ENCODE measurements at regions not wholly inside any gene's neighbourhood (a gene's known extent, or its start where the extent isn't known, plus 50 kb on each side); places are given as distances from the start of the nearest gene placed in this dataset.
"Not testable (repeated sequence)": the region's sequence is repeated elsewhere in the genome, so short reads cannot be mapped to it uniquely, and the experiment has no call there.

DNA sequence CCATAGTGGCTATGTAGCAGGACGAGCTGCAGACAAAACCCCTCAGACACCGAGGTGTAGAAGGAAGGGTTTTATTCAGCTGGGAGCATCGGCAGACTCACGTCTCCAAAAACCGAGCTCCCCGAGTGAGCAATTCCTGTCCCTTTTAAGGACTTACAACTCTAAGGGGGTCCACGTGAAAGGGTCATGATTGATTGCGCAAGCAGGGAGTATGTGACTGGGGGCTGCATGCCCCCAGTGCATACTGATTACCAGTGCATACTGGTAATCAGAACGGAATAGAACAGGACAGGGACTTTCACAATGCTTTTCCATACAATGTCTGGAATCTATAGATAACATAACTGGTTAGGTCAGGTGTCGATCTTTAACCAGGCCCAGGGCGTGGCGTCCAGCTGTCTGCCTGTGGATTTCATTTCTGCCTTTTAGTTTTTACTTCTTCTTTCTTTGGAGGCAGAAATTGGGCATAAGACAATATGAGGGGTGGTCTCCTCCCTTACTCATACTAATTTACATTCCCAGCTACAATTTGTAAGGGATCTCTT lies 447.3 kb downstream of the OTOL1 start:
- H3K27me3 Mint-ChIP-seq; POLR2A ChIA-PET; H3K4me1 Mint-ChIP-seq; ATAC-seq; H3K36me3 Mint-ChIP-seq (ENCODE audit: low read depth); CTCF ChIA-PET; H3K27ac Mint-ChIP-seq; H3K4me3 Mint-ChIP-seq; intact Hi-C loops (cut with DNase I, micrococcal nuclease); DNase-seq: not testable (repeated sequence)
- H3K9me3 Mint-ChIP-seq (ENCODE audit: low read depth): peaks cover 10% of the 10 kb centered on the region

DNA sequence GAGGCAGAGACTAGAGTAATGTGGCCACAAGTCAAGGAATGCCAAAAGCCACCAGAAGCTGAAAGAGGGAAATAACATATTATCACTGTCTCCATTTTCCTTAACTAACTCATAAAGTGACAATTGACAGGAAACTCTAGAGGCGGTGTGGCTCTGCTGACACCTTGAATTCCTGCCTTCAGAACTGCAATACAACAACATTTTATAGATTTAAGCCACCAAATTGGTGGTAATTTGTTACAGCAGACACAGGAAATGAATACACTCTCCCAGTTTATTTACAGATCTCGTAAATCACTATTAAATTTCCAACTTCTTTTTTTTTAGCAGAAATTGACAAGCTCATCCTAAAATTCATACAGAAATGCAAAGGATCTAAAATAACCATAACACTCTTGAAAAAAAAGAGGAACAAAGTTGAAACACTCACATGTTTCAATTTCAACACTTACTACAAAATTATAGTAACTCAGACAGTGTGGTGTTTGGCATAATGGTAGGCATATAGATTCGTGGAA lies 449.9 kb downstream of the OTOL1 start:
- ATAC-seq (no peak), DNase-seq (no peak)
- POLR2A ChIA-PET: no interaction called here
- intact Hi-C loops (cut with DNase I, micrococcal nuclease): no loop called here
- Mint-ChIP-seq H3K27ac (no peak overlapping the region), H3K9me3 (ENCODE audit: low read depth) (peaks cover 8% of the 10 kb centered on the region), H3K4me1 (no peaks in the 10 kb centered on the region), H3K4me3 (no peak overlapping the region), H3K36me3 (ENCODE audit: low read depth) (no peaks in the 10 kb centered on the region), H3K27me3 (no peaks in the 10 kb centered on the region)
- CTCF ChIA-PET: no interaction called here

DNA sequence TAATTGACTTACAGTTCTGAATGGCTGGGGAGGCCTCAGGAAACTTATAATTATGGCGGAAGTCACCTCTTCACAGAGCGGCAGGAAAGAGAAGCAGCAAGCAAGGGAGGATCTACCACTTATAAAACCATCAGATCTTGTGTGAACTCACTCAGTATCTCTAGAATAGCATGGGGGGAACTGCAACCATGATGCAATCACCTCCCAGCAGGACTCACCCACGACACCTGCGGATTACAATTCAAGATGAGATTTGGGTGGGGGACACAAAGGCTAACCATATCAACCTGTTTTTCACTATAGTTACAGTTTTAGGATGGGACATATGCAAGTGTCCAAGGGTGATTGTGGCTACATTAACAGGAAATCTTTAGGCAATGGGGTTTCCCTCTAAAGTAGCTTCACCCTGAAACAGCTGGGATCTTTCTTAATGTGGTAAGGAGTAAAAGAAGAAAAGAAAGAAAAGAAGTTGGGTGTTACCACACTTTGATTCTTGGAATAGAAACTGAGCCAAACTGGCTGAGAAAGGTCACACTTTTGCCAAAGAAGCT lies 453.8 kb downstream of the OTOL1 start:
- ATAC-seq (no peak), DNase-seq (no peak)
- Mint-ChIP-seq H3K27ac (no peak overlapping the region), H3K4me3 (no peak overlapping the region), H3K9me3 (ENCODE audit: low read depth) (peaks cover 6% of the 10 kb centered on the region), H3K36me3 (ENCODE audit: low read depth) (no peaks in the 10 kb centered on the region), H3K4me1 (no peaks in the 10 kb centered on the region), H3K27me3 (no peaks in the 10 kb centered on the region)
- ChIA-PET POLR2A (no interaction called here), CTCF (no interaction called here)
- intact Hi-C loops (cut with DNase I, micrococcal nuclease): no loop called here

DNA sequence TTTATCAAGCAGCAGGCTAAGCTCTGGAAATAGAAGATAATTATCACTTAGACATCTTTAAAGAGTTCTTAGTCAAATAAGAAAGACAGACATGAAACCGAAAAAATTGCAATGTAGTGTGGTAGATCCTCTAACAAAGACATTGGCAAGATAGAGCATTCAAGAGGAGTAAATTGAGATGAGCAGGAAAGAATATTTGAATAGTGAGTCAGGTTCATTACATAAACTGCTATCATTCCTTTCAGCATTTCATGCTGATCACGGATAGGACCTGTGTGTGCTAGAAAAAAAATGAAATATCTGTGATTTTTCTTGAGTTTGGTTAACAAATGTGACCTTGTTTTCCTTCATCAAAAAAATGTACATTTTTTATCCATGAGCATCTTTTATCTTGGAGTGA lies 460.9 kb downstream of the OTOL1 start:
- intact Hi-C loops (cut with DNase I, micrococcal nuclease): no loop called here
- Mint-ChIP-seq H3K4me1 (no peaks in the 10 kb centered on the region), H3K27ac (no peak overlapping the region), H3K9me3 (ENCODE audit: low read depth) (no peaks in the 10 kb centered on the region), H3K36me3 (ENCODE audit: low read depth) (no peaks in the 10 kb centered on the region), H3K27me3 (no peaks in the 10 kb centered on the region), H3K4me3 (no peak overlapping the region)
- ChIA-PET CTCF (no interaction called here), POLR2A (no interaction called here)
- DNase-seq (no peak), ATAC-seq (no peak)

DNA sequence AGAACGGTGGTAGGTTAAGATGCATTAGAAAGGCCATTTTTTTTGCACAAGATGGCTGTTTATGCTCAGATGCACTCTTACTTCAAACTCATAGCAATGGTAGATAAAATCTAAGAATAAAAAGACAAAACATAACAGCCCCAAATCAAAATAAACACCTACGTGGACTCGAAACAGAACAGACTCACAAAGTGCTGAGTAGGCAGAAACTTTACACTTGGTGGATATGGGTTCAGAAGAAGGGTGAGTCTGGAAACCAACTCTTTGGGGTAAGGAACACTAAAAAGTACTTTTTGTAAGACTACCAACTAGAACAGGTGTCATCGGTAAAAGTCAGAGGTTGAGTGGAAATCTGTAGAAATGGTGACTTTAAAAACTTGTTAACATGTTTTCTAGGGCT lies 468.2 kb downstream of the OTOL1 start:
- DNase-seq (no peak), ATAC-seq (no peak)
- H3K4me1 Mint-ChIP-seq: no peaks in the 10 kb centered on the region
- H3K27me3 Mint-ChIP-seq: no peaks in the 10 kb centered on the region
- H3K27ac Mint-ChIP-seq: no peak overlapping the region
- no peaks in the 10 kb centered on the region for H3K36me3 Mint-ChIP-seq (ENCODE audit: low read depth)
- H3K9me3 Mint-ChIP-seq (ENCODE audit: low read depth): no peaks in the 10 kb centered on the region
- POLR2A ChIA-PET: no interaction called here
- no peak overlapping the region for H3K4me3 Mint-ChIP-seq
- CTCF ChIA-PET: no interaction called here
- intact Hi-C loops (cut with DNase I, micrococcal nuclease): no loop called here

DNA sequence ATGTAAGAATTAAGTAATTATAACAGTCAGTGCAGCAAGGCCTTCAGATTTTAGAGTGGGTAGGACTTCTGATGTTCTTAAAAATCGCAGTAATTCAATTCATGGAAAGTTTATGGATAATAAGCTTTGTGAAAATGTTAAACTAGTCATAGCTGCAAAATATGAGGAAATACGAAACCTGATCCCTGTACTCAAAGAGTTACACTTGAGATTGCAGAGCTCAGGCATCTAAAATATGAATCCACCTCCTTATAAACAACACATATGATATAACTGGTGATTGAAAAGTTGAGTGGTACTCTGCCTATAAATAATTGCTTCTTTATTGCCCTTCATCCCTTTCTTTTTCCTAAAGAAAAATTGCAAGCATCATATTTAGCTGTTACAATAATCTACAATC lies 473.3 kb downstream of the OTOL1 start:
- no peaks in the 10 kb centered on the region for H3K36me3 Mint-ChIP-seq (ENCODE audit: low read depth)
- H3K4me3 Mint-ChIP-seq: no peak overlapping the region
- no peak for DNase-seq
- ChIA-PET CTCF (no interaction called here), POLR2A (no interaction called here)
- no peaks in the 10 kb centered on the region for H3K27me3 Mint-ChIP-seq
- no peaks in the 10 kb centered on the region for H3K4me1 Mint-ChIP-seq
- ATAC-seq: no peak
- intact Hi-C loops (cut with DNase I, micrococcal nuclease): no loop called here
- no peak overlapping the region for H3K27ac Mint-ChIP-seq
- peaks cover 2% of the 10 kb centered on the region for H3K9me3 Mint-ChIP-seq (ENCODE audit: low read depth)

GRCh38 chr3:161975201-161975600 lies 478.6 kb downstream of the OTOL1 start:
- ChIA-PET POLR2A (no interaction called here), CTCF (interaction anchor here (0.6 kb wide), 1 partner anchor 215 kb away, joined by 3 read pairs; no protein-coding TSS in a partner anchor)
- Mint-ChIP-seq H3K4me3 (no peak overlapping the region), H3K4me1 (no peaks in the 10 kb centered on the region), H3K9me3 (ENCODE audit: low read depth) (peaks cover 2% of the 10 kb centered on the region), H3K36me3 (ENCODE audit: low read depth) (no peaks in the 10 kb centered on the region), H3K27ac (no peak overlapping the region), H3K27me3 (no peaks in the 10 kb centered on the region)
- ATAC-seq (no peak), DNase-seq (no peak)
- intact Hi-C loops (cut with DNase I, micrococcal nuclease): no loop called here

GRCh38 chr3:161977063-161977462 lies 480.5 kb downstream of the OTOL1 start:
- ChIA-PET POLR2A (no interaction called here), CTCF (no interaction called here)
- intact Hi-C loops (cut with DNase I, micrococcal nuclease): no loop called here
- DNase-seq (no peak), ATAC-seq (no peak)
- Mint-ChIP-seq H3K36me3 (ENCODE audit: low read depth) (no peaks in the 10 kb centered on the region), H3K4me3 (no peak overlapping the region), H3K27me3 (no peaks in the 10 kb centered on the region), H3K4me1 (no peaks in the 10 kb centered on the region), H3K27ac (no peak overlapping the region), H3K9me3 (ENCODE audit: low read depth) (no peaks in the 10 kb centered on the region)

DNA sequence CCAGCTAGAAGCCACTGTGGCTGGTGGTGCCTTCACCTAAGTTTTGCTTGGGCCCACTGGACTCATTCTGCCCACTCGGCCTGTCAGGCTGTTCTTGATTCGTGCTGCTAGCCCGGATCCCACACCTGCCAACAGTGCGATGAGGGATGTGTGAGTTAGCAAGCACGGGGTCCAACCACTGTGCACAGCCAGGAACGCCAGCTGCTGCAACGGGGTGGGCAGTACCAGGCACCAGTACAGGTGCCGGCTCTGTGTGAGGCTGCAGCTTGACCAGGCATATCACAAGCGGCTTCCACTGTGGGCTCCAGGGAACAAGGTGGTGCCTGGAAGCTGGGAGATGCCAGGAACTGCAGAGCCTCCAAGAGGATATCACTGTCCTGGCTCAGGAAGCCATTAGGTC lies 481.2 kb downstream of the OTOL1 start:
- Mint-ChIP-seq H3K9me3 (ENCODE audit: low read depth) (no peaks in the 10 kb centered on the region), H3K4me1 (no peaks in the 10 kb centered on the region), H3K27ac (no peak overlapping the region), H3K4me3 (no peak overlapping the region), H3K36me3 (ENCODE audit: low read depth) (no peaks in the 10 kb centered on the region), H3K27me3 (no peaks in the 10 kb centered on the region)
- CTCF ChIA-PET: no interaction called here
- intact Hi-C loops (cut with DNase I, micrococcal nuclease): no loop called here
- ATAC-seq: no peak
- POLR2A ChIA-PET: interaction anchor here (0.6 kb wide), 1 partner anchor 15 kb away, joined by 3 read pairs; no protein-coding TSS in a partner anchor
- DNase-seq: no peak

DNA sequence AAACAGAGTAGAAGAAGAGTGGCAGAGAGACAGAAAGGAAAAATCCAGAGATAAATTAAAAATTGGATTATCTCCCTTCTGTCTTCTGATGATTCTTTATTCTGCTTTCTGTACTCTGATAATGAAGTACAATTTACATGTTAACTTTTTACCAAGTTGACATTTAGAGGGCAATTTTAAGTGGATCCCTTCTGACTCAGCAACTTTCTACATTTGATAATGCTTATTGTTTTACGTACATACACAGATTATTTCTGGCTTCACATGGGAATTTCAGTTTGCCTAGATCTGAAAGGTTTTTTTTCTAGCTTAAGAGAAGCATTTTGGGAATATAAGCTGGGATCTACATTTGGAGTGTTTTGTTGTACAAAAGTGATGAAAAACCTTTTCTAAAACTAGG lies 491.3 kb downstream of the OTOL1 start:
- no peaks in the 10 kb centered on the region for H3K36me3 Mint-ChIP-seq (ENCODE audit: low read depth)
- no peaks in the 10 kb centered on the region for H3K27me3 Mint-ChIP-seq
- DNase-seq (no peak), ATAC-seq (no peak)
- H3K4me1 Mint-ChIP-seq: no peaks in the 10 kb centered on the region
- CTCF ChIA-PET: no interaction called here
- intact Hi-C loops (cut with DNase I, micrococcal nuclease): no loop called here
- H3K4me3 Mint-ChIP-seq: no peak overlapping the region
- H3K9me3 Mint-ChIP-seq (ENCODE audit: low read depth): no peaks in the 10 kb centered on the region
- no peak overlapping the region for H3K27ac Mint-ChIP-seq
- POLR2A ChIA-PET: no interaction called here

GRCh38 chr3:161989012-161989411 lies 492.4 kb downstream of the OTOL1 start:
- H3K4me3 Mint-ChIP-seq: no peak overlapping the region
- DNase-seq: no peak
- no peaks in the 10 kb centered on the region for H3K9me3 Mint-ChIP-seq (ENCODE audit: low read depth)
- intact Hi-C loops (cut with DNase I, micrococcal nuclease): no loop called here
- H3K4me1 Mint-ChIP-seq: no peaks in the 10 kb centered on the region
- no peaks in the 10 kb centered on the region for H3K36me3 Mint-ChIP-seq (ENCODE audit: low read depth)
- no peak overlapping the region for H3K27ac Mint-ChIP-seq
- no peak for ATAC-seq
- H3K27me3 Mint-ChIP-seq: no peaks in the 10 kb centered on the region
- POLR2A ChIA-PET: no interaction called here
- CTCF ChIA-PET: interaction anchor here (0.7 kb wide), 1 partner anchor 163 kb away, joined by 3 read pairs; no protein-coding TSS in a partner anchor

- CTCF ChIA-PET: no interaction called here
- Mint-ChIP-seq H3K27me3 (no peaks in the 10 kb centered on the region), H3K4me1 (no peaks in the 10 kb centered on the region), H3K4me3 (no peak overlapping the region), H3K36me3 (ENCODE audit: low read depth) (no peaks in the 10 kb centered on the region), H3K27ac (no peak overlapping the region), H3K9me3 (ENCODE audit: low read depth) (no peaks in the 10 kb centered on the region)
- POLR2A ChIA-PET: no interaction called here
- DNase-seq: no peak
- intact Hi-C loops (cut with DNase I, micrococcal nuclease): no loop called here
- ATAC-seq: no peak
These were observed 493.4 kb downstream of the OTOL1 start for GRCh38 chr3:161990036-161990435.
